Thoracic aorta (tissue), 2 donors: ENCODE measurements at regions not wholly inside any gene's neighbourhood (a gene's known extent, or its start where the extent isn't known, plus 50 kb on each side); places are given as distances from the start of the nearest gene placed in this dataset.

Experiments used
- ATAC-seq: fragments of 150-250 bp; one replicate; pipeline ENCODE4 v1.8.0; 2017; ENCODE audit warnings: low read depth; ENCODE audit not compliant: insufficient number of reproducible peaks, low FRiP score
- DNase-seq: peaks from one replicate; pipeline ENCODE4 v3.0.0-alpha.2; 2020; ENCODE audit warnings: low spot score
- H3K27ac ChIP-seq, 2 donors: fragments of 200-600 bp; sonication (generic); 1 replicate in 1 of 2; 2 replicates in 1 of 2; pipeline ENCODE4 v1.5.1; 2016; ENCODE audit warnings: mild to moderate bottlenecking in 2 of 2, moderate library complexity in 2 of 2
- H3K27me3 ChIP-seq: fragments of 200-600 bp; sonication (generic); replicated peaks from 2 replicates; pipeline ENCODE4 v1.6.0; 2016; ENCODE audit warnings: mild to moderate bottlenecking; ENCODE audit not compliant: insufficient read depth
- H3K36me3 ChIP-seq: fragments of 200-600 bp; sonication (generic); one replicate; pipeline ENCODE4 v1.5.1; 2016
- H3K4me1 ChIP-seq, 2 donors: fragments of 200-600 bp; sonication (generic); 1 replicate in 1 of 2; 2 replicates in 1 of 2; pipeline versions ENCODE4 v1.5.1 to v1.6.0; 2016; ENCODE audit warnings: low read depth in 2 of 2, mild to moderate bottlenecking in 1 of 2; ENCODE audit not compliant: control insufficient read depth in 1 of 2
- H3K4me3 ChIP-seq: fragments of 200-600 bp; sonication (generic); 2 replicates; pipeline ENCODE4 v1.5.1; 2016; ENCODE audit warnings: mild to moderate bottlenecking
- H3K9me3 ChIP-seq: fragments of 200-600 bp; sonication (generic); 2 replicates; pipeline ENCODE4 v1.5.1; 2016
- CTCF ChIP-seq: fragments of 200-600 bp; sonication (generic); IDR thresholded peaks from one replicate; pipeline ENCODE4 v1.5.1; 2019; ENCODE audit warnings: antibody characterized with exemption

- no peaks in the 10 kb centered on the region for H3K4me1 ChIP-seq
- no peak for TF ChIP-seq CTCF
- no peaks in the 10 kb centered on the region for H3K36me3 ChIP-seq
- H3K27me3 ChIP-seq, result no peaks in the 10 kb centered on the region
- no peak for ATAC-seq
- H3K27ac ChIP-seq, result no peak overlapping the region
- no peaks in the 10 kb centered on the region for H3K9me3 ChIP-seq
- no peak overlapping the region for H3K4me3 ChIP-seq
- DNase-seq, result no peak
Observed at GRCh38 chr2:181234487-181234891, 222.7 kb upstream of the ITGA4 start.

DNA sequence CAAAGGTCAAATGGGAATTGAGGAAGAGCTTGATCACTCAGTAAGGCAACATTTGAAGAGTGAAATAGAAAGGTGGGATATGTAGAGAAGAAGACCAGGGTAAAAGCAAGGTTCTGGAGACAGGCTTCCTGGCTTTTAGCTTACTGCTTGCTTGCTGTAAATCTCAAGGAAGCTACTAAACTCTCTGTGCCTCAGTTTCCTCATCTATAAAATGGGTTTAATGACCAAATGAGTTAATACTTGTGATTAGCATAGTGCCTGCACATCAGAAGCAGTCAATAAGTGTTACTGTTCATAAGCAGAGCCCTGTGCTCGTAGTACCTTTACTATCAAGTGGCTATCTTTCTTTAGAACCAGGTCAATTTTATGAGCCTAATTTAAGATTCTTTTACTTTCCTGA lies 222.2 kb upstream of the ITGA4 start:
- no peak for ATAC-seq
- Histone ChIP-seq H3K4me3 (no peak overlapping the region), H3K27ac (no peak overlapping the region), H3K27me3 (no peaks in the 10 kb centered on the region), H3K9me3 (no peaks in the 10 kb centered on the region), H3K4me1 (no peaks in the 10 kb centered on the region), H3K36me3 (no peaks in the 10 kb centered on the region)
- no peak for DNase-seq
- TF ChIP-seq CTCF, result no peak

- H3K27ac ChIP-seq, result no peak overlapping the region
- no peak overlapping the region for H3K4me3 ChIP-seq
- H3K9me3 ChIP-seq, result no peaks in the 10 kb centered on the region
- no peaks in the 10 kb centered on the region for H3K4me1 ChIP-seq
- DNase-seq (no peak), ATAC-seq (no peak)
- no peak for TF ChIP-seq CTCF
- no peaks in the 10 kb centered on the region for H3K36me3 ChIP-seq
- no peaks in the 10 kb centered on the region for H3K27me3 ChIP-seq
Observed at GRCh38 chr2:181235683-181236459, 221.3 kb upstream of the ITGA4 start.

- DNase-seq (no peak), ATAC-seq (no peak)
- Histone ChIP-seq H3K4me1 (no peaks in the 10 kb centered on the region), H3K36me3 (no peaks in the 10 kb centered on the region), H3K27me3 (no peaks in the 10 kb centered on the region), H3K4me3 (no peak overlapping the region), H3K9me3 (no peaks in the 10 kb centered on the region), H3K27ac (no peak overlapping the region)
- TF ChIP-seq CTCF, result no peak
Observed at GRCh38 chr2:181239201-181239799, 217.9 kb upstream of the ITGA4 start.

DNA sequence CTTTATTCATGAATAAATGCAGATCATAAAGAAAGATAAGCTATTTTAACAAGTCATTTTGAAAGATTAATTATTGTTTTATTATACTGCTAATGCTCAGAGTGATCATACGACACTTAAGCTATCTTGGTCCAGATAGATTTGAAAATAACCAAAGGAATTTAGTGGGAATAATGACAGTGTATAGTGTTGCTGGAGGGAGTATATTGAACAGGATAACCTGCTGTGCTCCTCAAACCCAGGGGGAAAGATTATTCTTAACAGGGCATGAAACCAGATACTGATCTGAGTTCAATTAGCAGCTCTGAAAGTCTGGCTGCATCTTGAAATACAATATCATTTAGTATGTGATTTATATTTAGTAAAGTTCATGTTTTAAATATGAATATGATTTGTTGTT lies 216.3 kb upstream of the ITGA4 start:
- H3K27ac ChIP-seq, result no peak overlapping the region
- no peaks in the 10 kb centered on the region for H3K36me3 ChIP-seq
- no peak overlapping the region for H3K4me3 ChIP-seq
- DNase-seq, result no peak
- no peaks in the 10 kb centered on the region for H3K4me1 ChIP-seq
- TF ChIP-seq CTCF, result no peak
- no peaks in the 10 kb centered on the region for H3K27me3 ChIP-seq
- no peak for ATAC-seq
- H3K9me3 ChIP-seq, result no peaks in the 10 kb centered on the region
